Stimulated activated CD4-positive, alpha-beta T cell treated with anti-CD3 and anti-CD28 coated beads, Interleukin-1b, Interleukin-23, amount 100 ng/mL, for 24 hours (primary cell): ENCODE measurements at regions not wholly inside any gene's neighbourhood (a gene's known extent, or its start where the extent isn't known, plus 50 kb on each side); places are given as distances from the start of the nearest gene placed in this dataset.
A peak's percentile ranks its signal among the peaks of the same experiment; 100 is the strongest.

Source experiments
- DNase-seq, 4 experiments: peaks; one replicate each; pipeline ENCODE4 v3.0.0-alpha.2; 2020; ENCODE audit warnings: low read depth in 4 of 4, low spot score in 1 of 4

- DNase-seq, result no peak
These were observed 321.0 kb downstream of the RPS6KC1 start for GRCh38 chr1:213371847-213372619.

- DNase-seq, result peak; percentile 15 to 48 (median 46)
These were observed 323.3 kb downstream of the RPS6KC1 start for GRCh38 chr1:213374369-213374768.

- DNase-seq, result no peak
These were observed 324.0 kb downstream of the RPS6KC1 start for GRCh38 chr1:213375002-213375401.

GRCh38 chr1:213376862-213377372 is 325.9 kb downstream of the RPS6KC1 start:
- DNase-seq, result no peak

GRCh38 chr1:213380865-213381264 is 329.8 kb downstream of the RPS6KC1 start:
- no peak for DNase-seq

- DNase-seq, result no peak
These were observed 330.6 kb downstream of the RPS6KC1 start for GRCh38 chr1:213381572-213382084.

- DNase-seq, result no peak
These were observed 332.4 kb downstream of the RPS6KC1 start for GRCh38 chr1:213383465-213383864.

- no peak for DNase-seq
These were observed 334.2 kb downstream of the RPS6KC1 start for GRCh38 chr1:213385201-213385600.

GRCh38 chr1:213385806-213386324 is 334.8 kb downstream of the RPS6KC1 start:
- DNase-seq, result no peak

- DNase-seq, result no peak
These were observed 336.5 kb downstream of the RPS6KC1 start for GRCh38 chr1:213387380-213388015.

- no peak for DNase-seq
These were observed 337.2 kb downstream of the RPS6KC1 start for GRCh38 chr1:213388199-213388598.

- no peak for DNase-seq
These were observed 338.1 kb downstream of the RPS6KC1 start for GRCh38 chr1:213389061-213389581.

- no peak for DNase-seq
These were observed 340.4 kb downstream of the RPS6KC1 start for GRCh38 chr1:213391445-213391844.

GRCh38 chr1:213393860-213394259 is 342.8 kb downstream of the RPS6KC1 start:
- no peak for DNase-seq

GRCh38 chr1:213394837-213395236 is 343.8 kb downstream of the RPS6KC1 start:
- no peak for DNase-seq

GRCh38 chr1:213397638-213398037 is 346.6 kb downstream of the RPS6KC1 start:
- no peak for DNase-seq

GRCh38 chr1:213399695-213400094 is 348.7 kb downstream of the RPS6KC1 start:
- DNase-seq, result no peak

GRCh38 chr1:213409208-213409631 is 358.2 kb downstream of the RPS6KC1 start:
- DNase-seq, result no peak

GRCh38 chr1:213409971-213410370 is 358.9 kb downstream of the RPS6KC1 start:
- no peak for DNase-seq

GRCh38 chr1:213414346-213414745 is 363.3 kb downstream of the RPS6KC1 start:
- no peak for DNase-seq

- no peak for DNase-seq
These were observed 363.9 kb downstream of the RPS6KC1 start for GRCh38 chr1:213414911-213415310.
